Endodermal cell (in vitro differentiated cells): ENCODE measurements at regions not wholly inside any gene's neighbourhood (a gene's known extent, or its start where the extent isn't known, plus 50 kb on each side); places are given as distances from the start of the nearest gene placed in this dataset.

Source experiments
- DNase-seq: peaks from one replicate; pipeline ENCODE4 v3.0.0-alpha.2; 2017
- H3K27ac ChIP-seq: 2 replicates; pipeline ENCODE4 v1.5.1; 2013; ENCODE audit warnings: mild to moderate bottlenecking, low read depth, low read length, moderate library complexity
- H3K27me3 ChIP-seq: 2 replicates; pipeline ENCODE4 v1.6.1; 2013; ENCODE audit warnings: mild to moderate bottlenecking, low read length, moderate library complexity; ENCODE audit not compliant: insufficient read depth, control insufficient read depth, poor library complexity, severe bottlenecking
- H3K36me3 ChIP-seq: 2 replicates; pipeline ENCODE4 v1.7.0; 2013; ENCODE audit warnings: mild to moderate bottlenecking, low read length, moderate library complexity; ENCODE audit not compliant: control insufficient read depth, insufficient read depth
- H3K4me1 ChIP-seq: one replicate; pipeline ENCODE4 v1.7.0; 2013; ENCODE audit warnings: low read length; ENCODE audit not compliant: control insufficient read depth, insufficient read depth
- H3K4me3 ChIP-seq: 2 replicates; pipeline ENCODE4 v1.5.1; 2013; ENCODE audit warnings: mild to moderate bottlenecking, low read length, moderate library complexity
- H3K9ac ChIP-seq: 2 replicates; pipeline ENCODE4 v1.6.1; 2013; ENCODE audit warnings: mild to moderate bottlenecking, low read length, moderate library complexity; ENCODE audit not compliant: poor library complexity, severe bottlenecking; ENCODE audit errors: extremely low read depth
- H3K9me3 ChIP-seq: 2 replicates; pipeline ENCODE4 v1.6.1; 2013; ENCODE audit warnings: mild to moderate bottlenecking, low read length, moderate library complexity; ENCODE audit not compliant: control insufficient read depth
- H3K27ac Mint-ChIP-seq: 2 replicates; pipeline ENCODE4 v1.8.0; 2020; ENCODE audit warnings: mixed read lengths
- H3K27me3 Mint-ChIP-seq: 2 replicates; pipeline ENCODE4 v1.8.0; 2021; ENCODE audit warnings: mild to moderate bottlenecking, mixed read lengths; ENCODE audit not compliant: insufficient read depth
- H3K36me3 Mint-ChIP-seq: 2 replicates; pipeline ENCODE4 v1.8.0; 2020; ENCODE audit warnings: low read depth, mixed read lengths
- H3K4me1 Mint-ChIP-seq: 2 replicates; pipeline ENCODE4 v1.8.0; 2020; ENCODE audit warnings: mixed read lengths
- H3K4me3 Mint-ChIP-seq: 2 replicates; pipeline ENCODE4 v1.8.0; 2020; ENCODE audit warnings: mild to moderate bottlenecking, moderate library complexity, mixed read lengths
- H3K9me3 Mint-ChIP-seq: 2 replicates; pipeline ENCODE4 v1.8.0; 2020; ENCODE audit warnings: mild to moderate bottlenecking, mixed read lengths
- CTCF ChIP-seq: fragments of 200-600 bp; sonication (generic); conservative IDR thresholded peaks from 2 replicates; pipeline ENCODE4 v1.5.0; 2021; ENCODE audit warnings: antibody characterized with exemption, mild to moderate bottlenecking
- WGBS, 2 experiments: methylation state at CpG; one replicate each; pipeline versions ENCODE4 v1.1.5 to v1.1.7; 2013; ENCODE audit warnings: missing lambda C conversion rate in 2 of 2, mixed read lengths in 1 of 2; ENCODE audit not compliant: insufficient coverage in 1 of 2, insufficient read length in 1 of 2; 5-methylcytosine and 5-hydroxymethylcytosine counted together

DNA sequence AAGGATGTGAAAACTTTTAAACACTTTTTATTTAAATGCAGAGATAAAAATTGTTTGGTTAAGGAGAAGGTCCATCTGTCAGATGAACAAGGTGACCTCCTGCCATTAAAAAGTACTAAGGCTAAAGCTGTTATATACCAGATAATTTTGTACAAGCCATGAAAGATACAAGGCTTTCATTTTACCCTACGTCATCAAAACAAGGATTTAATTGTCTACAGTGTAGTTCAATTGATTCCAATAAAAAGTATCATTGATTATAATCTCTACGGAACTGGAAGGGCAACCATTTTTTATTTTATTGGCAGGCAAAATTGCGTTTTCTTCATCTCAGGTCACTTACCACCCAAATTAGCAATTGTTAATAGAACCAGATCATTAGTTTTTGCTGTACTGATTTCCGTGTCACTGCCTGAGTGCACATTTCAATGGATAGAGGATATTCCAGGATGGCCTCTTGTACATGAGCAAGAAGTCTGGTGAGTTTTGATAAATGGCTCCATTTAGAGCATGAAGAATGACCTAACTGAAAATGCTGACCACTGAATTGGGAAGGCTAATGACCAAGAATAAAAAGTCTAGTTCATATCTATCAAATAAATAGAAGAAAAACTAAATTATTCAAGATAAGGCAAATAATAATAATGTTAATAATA lies 564.9 kb downstream of the JRKL start:
- H3K4me1 Mint-ChIP-seq, result no peaks in the 10 kb centered on the region
- H3K27ac Mint-ChIP-seq, result no peak overlapping the region
- WGBS, 2 experiments, result 82 to 89% methylated on average over 3 to 4 of the region's 4 CpGs
- no peaks in the 10 kb centered on the region for H3K27me3 Mint-ChIP-seq
- no peak overlapping the region for H3K4me3 Mint-ChIP-seq
- Histone ChIP-seq H3K27ac (no peak overlapping the region), H3K4me3 (no peak overlapping the region), H3K4me1 (no peaks in the 10 kb centered on the region), H3K9ac (no peak overlapping the region), H3K27me3 (no peaks in the 10 kb centered on the region), H3K9me3 (no peaks in the 10 kb centered on the region), H3K36me3 (no peaks in the 10 kb centered on the region)
- no peak for TF ChIP-seq CTCF
- no peak for DNase-seq
- H3K36me3 Mint-ChIP-seq, result no peaks in the 10 kb centered on the region
- H3K9me3 Mint-ChIP-seq, result no peaks in the 10 kb centered on the region

- no peaks in the 10 kb centered on the region for H3K9me3 Mint-ChIP-seq
- no peaks in the 10 kb centered on the region for H3K27me3 Mint-ChIP-seq
- Histone ChIP-seq H3K4me1 (no peaks in the 10 kb centered on the region), H3K36me3 (no peaks in the 10 kb centered on the region), H3K27me3 (no peaks in the 10 kb centered on the region), H3K9me3 (no peaks in the 10 kb centered on the region), H3K27ac (no peak overlapping the region), H3K4me3 (no peak overlapping the region), H3K9ac (no peak overlapping the region)
- H3K4me1 Mint-ChIP-seq, result no peaks in the 10 kb centered on the region
- H3K4me3 Mint-ChIP-seq, result no peak overlapping the region
- no peak overlapping the region for H3K27ac Mint-ChIP-seq
- no peaks in the 10 kb centered on the region for H3K36me3 Mint-ChIP-seq
- DNase-seq, result no peak
- WGBS, 2 experiments, result 75 to 90% methylated on average over 1 to 2 of the region's 2 CpGs
- no peak for TF ChIP-seq CTCF
Measured at GRCh38 chr11:96960476-96960875, 570.7 kb downstream of the JRKL start.

GRCh38 chr11:96960926-96961325 lies 571.1 kb downstream of the JRKL start:
- Histone ChIP-seq H3K9ac (no peak overlapping the region), H3K27ac (no peak overlapping the region), H3K27me3 (no peaks in the 10 kb centered on the region), H3K4me1 (no peaks in the 10 kb centered on the region), H3K36me3 (no peaks in the 10 kb centered on the region), H3K9me3 (no peaks in the 10 kb centered on the region), H3K4me3 (no peak overlapping the region)
- Mint-ChIP-seq H3K36me3 (no peaks in the 10 kb centered on the region), H3K27me3 (no peaks in the 10 kb centered on the region), H3K9me3 (no peaks in the 10 kb centered on the region), H3K4me3 (no peak overlapping the region), H3K4me1 (peaks cover 2% of the 10 kb centered on the region), H3K27ac (no peak overlapping the region)
- no peak for DNase-seq
- 88 to 100% methylated on average over 1 of the region's 1 CpG for WGBS, 2 experiments
- no peak for TF ChIP-seq CTCF
